RWPE1 (cell line): ENCODE measurements at regions not wholly inside any gene's neighbourhood (a gene's known extent, or its start where the extent isn't known, plus 50 kb on each side); places are given as distances from the start of the nearest gene placed in this dataset.

Source experiments
- CTCF ChIA-PET: fragments of 350-600 bp; sonication (Branson Sonifier 250); formaldehyde crosslinking; extraction: SDS; loops from one replicate; lab custom pipeline; 2021; lab: Yijun Ruan, JAX
- POLR2A ChIA-PET: fragments of 400-600 bp; formaldehyde crosslinking; extraction: SDS; loops from one replicate; lab custom pipeline; 2020; ENCODE audit warnings: antibody characterized with exemption; ENCODE audit not compliant: low non-redundant PET; lab: Yijun Ruan, JAX
- DNase-seq: peaks from one replicate; pipeline ENCODE4 v3.0.0; 2012; ENCODE audit warnings: low spot score
- H3K27ac ChIP-seq: fragments of 450-650 bp; 2 replicates; pipeline ENCODE4 v1.5.1; 2017
- CTCF ChIP-seq: fragments of 450-650 bp; conservative IDR thresholded peaks from 2 replicates; pipeline ENCODE4 v1.5.1; 2017; ENCODE audit warnings: low read depth, mild to moderate bottlenecking

- DNase-seq, result no peak
- CTCF ChIA-PET, result interaction anchor here (0.6 kb wide), 2 partner anchors 71 to 1523 kb away, joined by 3 to 4 read pairs; no protein-coding TSS in a partner anchor
- no peak overlapping the region for H3K27ac ChIP-seq
- POLR2A ChIA-PET, result no interaction called here
- TF ChIP-seq CTCF, result no peak
These were observed 72.3 kb downstream of the GMNC start for GRCh38 chr3:190790185-190790584.

GRCh38 chr3:190786898-190787297 lies 75.6 kb downstream of the GMNC start:
- ChIA-PET CTCF (interaction anchor here (0.9 kb wide), 1 partner anchor 13 kb away, joined by 4 read pairs; no protein-coding TSS in a partner anchor), POLR2A (no interaction called here)
- no peak overlapping the region for H3K27ac ChIP-seq
- no peak for DNase-seq
- no peak for TF ChIP-seq CTCF

GRCh38 chr3:190785047-190785446 lies 77.4 kb downstream of the GMNC start:
- ChIA-PET CTCF (no interaction called here), POLR2A (no interaction called here)
- no peak for DNase-seq
- no peak overlapping the region for H3K27ac ChIP-seq
- TF ChIP-seq CTCF, result no peak

GRCh38 chr3:190780524-190780923 lies 82.0 kb downstream of the GMNC start:
- POLR2A ChIA-PET, result no interaction called here
- TF ChIP-seq CTCF, result no peak
- CTCF ChIA-PET, result no interaction called here
- no peak overlapping the region for H3K27ac ChIP-seq
- DNase-seq, result no peak

GRCh38 chr3:190774633-190775032 lies 87.9 kb downstream of the GMNC start:
- no peak for TF ChIP-seq CTCF
- POLR2A ChIA-PET, result no interaction called here
- CTCF ChIA-PET, result interaction anchor here (0.6 kb wide), 1 partner anchor 13 kb away, joined by 4 read pairs; no protein-coding TSS in a partner anchor
- no peak overlapping the region for H3K27ac ChIP-seq
- DNase-seq, result no peak

- no peak overlapping the region for H3K27ac ChIP-seq
- DNase-seq, result no peak
- POLR2A ChIA-PET, result no interaction called here
- no peak for TF ChIP-seq CTCF
- CTCF ChIA-PET, result interaction anchor here (0.6 kb wide), 1 partner anchor 14 kb away, joined by 4 read pairs; no protein-coding TSS in a partner anchor
These were observed 88.5 kb downstream of the GMNC start for GRCh38 chr3:190773948-190774347.

- no peak for DNase-seq
- ChIA-PET CTCF (no interaction called here), POLR2A (no interaction called here)
- no peak for TF ChIP-seq CTCF
- no peak overlapping the region for H3K27ac ChIP-seq
These were observed 89.7 kb downstream of the GMNC start for GRCh38 chr3:190772831-190773230.
